Omental fat pad (tissue), 3 donors: ENCODE measurements at regions not wholly inside any gene's neighbourhood (a gene's known extent, or its start where the extent isn't known, plus 50 kb on each side); places are given as distances from the start of the nearest gene placed in this dataset.

Experiments
- ATAC-seq: fragments of 150-250 bp; one replicate; pipeline ENCODE4 v1.9.1; 2016; ENCODE audit warnings: mild to moderate bottlenecking, moderate library complexity; ENCODE audit not compliant: low FRiP score
- DNase-seq: peaks from one replicate; pipeline ENCODE4 v3.0.0-alpha.2; 2019; ENCODE audit warnings: low spot score
- TF ChIP-seq, protein P1 (sequence below), 3 donors: fragments of 450-650 bp; IDR thresholded peaks; one replicate each; pipeline ENCODE4 v1.5.1; 2016 to 2017; ENCODE audit warnings: antibody characterized with exemption in 3 of 3, mild to moderate bottlenecking in 3 of 3, moderate library complexity in 2 of 3

DNA sequence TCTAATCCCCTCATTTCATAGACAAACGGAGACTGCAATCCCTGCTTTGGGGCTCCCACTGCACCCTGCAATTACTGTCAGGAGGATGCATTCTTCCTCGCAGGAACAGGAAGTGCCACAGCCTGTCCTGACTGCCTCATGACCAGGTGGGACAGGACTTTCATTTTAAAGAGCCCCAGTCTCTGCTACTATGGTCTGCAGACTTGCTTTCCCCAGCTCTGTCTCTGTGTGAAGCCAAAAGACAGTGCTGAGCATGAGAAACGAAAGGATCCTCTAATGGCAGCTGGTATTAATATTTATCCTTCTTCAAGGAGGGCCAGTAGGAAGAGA lies 60.0 kb upstream of the PNMA1 start:
- DNase-seq (no peak), ATAC-seq (no peak)
- TF ChIP-seq, protein P1, sequence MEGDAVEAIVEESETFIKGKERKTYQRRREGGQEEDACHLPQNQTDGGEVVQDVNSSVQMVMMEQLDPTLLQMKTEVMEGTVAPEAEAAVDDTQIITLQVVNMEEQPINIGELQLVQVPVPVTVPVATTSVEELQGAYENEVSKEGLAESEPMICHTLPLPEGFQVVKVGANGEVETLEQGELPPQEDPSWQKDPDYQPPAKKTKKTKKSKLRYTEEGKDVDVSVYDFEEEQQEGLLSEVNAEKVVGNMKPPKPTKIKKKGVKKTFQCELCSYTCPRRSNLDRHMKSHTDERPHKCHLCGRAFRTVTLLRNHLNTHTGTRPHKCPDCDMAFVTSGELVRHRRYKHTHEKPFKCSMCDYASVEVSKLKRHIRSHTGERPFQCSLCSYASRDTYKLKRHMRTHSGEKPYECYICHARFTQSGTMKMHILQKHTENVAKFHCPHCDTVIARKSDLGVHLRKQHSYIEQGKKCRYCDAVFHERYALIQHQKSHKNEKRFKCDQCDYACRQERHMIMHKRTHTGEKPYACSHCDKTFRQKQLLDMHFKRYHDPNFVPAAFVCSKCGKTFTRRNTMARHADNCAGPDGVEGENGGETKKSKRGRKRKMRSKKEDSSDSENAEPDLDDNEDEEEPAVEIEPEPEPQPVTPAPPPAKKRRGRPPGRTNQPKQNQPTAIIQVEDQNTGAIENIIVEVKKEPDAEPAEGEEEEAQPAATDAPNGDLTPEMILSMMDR (IDR thresholded peaks at IDR 0.05): no peak

DNA sequence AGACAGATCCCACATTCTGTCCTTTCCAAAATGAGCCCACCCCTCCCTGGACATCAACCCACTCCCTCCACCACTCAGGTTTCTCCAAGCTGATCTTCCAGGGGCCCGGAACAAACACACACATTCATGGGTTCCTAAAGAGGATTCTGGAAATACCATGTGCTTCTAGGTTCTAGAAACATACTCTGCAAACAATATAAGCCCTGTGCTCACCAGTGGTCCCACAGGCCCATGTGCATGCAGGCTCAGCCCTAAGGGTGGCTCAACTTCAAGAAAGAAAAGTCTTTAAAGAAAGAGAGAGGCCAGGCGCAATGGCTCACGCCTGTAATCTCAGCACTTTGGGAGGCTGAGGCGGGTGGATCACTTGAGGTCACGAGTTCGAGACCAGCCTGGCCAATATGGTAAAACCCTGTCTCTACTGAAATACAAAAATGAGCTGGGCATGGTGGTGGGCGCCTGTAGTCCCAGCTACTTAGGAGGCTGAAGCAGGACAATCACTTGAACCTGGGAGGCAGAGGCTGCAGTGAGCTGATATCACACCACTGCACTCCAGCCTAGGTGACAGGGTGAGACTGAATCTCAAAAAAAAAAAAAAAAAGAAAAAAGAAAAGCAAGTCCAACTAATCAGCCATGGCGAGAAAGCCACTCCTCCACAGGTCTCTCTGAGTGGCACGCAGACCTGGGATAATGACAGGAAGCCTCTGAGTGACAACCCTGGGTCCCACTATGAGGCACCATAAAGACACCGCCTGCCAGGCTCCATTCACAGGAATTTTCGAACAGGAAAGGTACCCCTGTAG lies 59.5 kb upstream of the PNMA1 start:
- TF ChIP-seq, protein P1 (IDR thresholded peaks at IDR 0.05): no peak
- DNase-seq (no peak), ATAC-seq (no peak)

DNA sequence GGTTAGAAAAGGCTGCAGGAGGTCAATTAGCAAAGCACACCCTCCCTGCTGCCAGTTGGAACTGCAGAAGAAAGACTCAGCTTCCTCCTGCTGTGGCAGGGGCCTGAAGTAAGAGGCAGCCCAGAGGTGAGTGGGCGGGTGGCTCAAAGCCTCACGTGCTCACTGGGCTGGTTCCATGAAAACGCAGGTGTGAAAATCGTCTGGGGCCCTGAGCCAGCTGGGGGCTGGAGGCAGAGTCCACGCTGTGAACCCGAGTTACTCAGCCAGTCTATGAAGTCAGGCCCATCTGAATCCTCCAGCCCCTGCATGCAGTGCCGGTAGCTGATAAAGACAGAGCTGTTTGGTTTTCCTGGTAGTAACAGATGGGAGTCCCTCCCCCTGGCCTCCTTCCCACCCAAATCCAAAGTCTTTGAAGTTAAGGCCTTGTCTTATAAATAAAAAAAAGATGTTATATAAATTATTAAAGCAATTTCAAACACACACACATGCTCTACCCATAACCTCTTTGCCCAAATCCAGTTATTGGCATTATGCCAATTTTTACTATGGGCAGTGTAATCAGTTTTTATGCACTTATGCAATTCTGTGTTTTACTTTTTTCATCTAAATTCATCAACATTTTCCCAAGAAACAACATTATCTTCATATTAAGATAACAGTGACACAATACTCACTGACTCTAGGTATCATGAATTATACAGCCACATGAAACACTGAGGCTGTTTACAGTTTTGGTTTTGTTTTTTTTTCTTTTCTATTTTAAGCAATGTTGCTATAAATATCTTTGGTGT lies 57.9 kb upstream of the PNMA1 start:
- ATAC-seq: peak; percentile 82

DNA sequence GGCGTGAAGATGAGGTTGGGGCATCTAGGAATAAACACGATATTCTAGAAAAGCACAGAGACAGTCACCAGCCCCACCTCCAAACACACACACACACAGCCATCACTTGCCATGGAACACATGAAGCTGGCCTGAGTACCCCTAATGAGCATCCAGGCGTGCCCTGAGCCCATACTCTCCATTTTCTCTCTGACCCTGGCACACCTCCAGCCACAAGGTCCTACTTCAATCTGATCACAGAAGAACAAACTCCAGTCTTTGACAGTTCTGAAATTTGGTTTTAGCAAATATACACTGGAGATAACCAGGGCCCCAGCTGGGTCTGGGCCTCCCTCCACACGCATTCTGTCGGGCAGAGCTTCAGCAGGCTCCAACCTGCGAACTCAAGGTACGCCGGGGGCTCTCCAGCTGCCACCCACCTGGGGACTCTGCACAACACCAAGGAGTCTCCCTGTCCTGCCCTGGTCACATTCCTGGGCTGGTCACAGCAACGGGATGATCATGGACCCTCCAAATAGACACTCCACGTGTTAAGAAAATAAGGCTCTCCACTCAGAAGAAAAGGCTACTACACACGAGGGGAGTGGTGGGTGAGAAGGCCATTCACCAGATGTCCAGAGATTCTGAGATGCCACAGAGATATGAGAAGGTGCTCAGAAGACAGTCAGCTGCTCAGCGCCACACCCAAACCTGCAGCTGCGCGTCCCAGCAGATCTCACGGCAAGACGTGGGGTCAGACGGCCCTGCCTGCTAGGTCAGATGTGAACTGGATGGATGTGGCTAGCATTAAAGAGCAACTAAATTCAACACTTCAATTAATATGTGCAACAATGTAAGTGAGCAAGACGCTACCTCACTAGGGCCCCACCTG lies 57.0 kb upstream of the PNMA1 start:
- TF ChIP-seq, protein P1 (IDR thresholded peaks at IDR 0.05): no peak
- DNase-seq (no peak), ATAC-seq (no peak)

More for the DNA sequence above, 57.9 kb upstream of the PNMA1 start:
- TF ChIP-seq, protein P1 (IDR thresholded peaks at IDR 0.05): no peak
- DNase-seq: no peak

DNA sequence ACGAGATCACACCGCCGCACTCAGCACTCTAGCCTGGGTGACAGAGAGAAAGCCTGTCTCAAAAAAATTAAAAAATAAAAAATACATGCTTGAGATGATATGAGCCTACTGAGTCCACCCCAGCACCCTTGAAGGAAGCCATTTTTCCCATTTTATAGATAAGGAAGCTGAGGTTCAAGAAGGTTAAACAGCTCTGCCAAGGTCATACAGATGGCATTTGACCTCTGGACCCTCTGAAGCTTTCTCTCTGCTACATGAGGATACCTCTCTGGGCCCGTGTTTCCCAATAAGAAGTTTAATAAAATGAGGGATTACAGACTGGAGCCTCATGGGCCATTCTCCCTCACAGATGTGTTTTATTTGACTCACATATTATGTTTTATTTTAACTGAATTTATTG lies 53.9 kb upstream of the PNMA1 start:
- TF ChIP-seq, protein P1 (IDR thresholded peaks at IDR 0.05): no peak
- DNase-seq: no peak
- no peak for ATAC-seq

DNA sequence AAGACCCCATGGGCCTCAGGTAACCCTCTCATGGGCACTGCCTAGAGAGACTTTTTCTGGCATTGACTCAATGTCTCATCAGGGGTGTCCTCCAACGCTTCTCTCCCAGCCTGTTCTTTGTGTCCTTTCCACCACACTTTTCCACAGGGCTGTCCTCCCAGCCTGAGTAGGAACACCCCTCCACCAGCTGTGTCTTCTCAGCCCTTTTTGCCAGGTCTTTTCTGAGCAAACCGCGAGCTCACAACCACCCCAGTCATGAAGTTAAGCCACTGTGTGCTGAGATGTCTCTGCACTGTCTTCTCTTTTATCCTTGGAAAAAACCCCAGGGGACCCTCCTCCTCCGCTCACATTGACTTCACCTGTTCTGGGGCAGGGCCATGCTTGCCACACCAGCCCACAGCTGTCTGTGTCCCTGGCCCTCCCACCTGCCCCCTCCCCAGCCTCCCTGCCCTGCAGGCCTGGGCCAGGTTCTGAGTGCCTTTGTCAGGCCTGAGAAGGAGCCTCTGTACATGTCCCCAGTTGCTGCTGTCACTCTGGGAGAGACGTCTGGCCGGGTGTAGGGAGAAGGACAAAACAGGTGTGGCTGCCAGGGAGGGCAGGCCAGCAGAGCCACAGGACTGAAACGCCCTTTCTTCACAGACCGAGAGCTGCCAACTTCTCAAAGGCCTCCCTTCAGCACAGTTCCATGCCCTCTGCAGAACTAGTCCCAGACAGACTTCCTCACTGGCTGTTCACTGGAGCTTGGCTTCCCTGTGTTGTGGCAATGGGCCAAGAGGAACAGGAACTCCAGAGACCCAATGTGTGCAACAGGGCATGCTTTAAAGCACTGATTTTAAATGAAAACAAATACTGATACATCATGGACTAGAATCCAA lies 50.5 kb upstream of the PNMA1 start:
- no peak for DNase-seq
- TF ChIP-seq, protein P1 (IDR thresholded peaks at IDR 0.05): no peak
- ATAC-seq: peak; percentile 1
